ENCODE measurements at regions not wholly inside any gene's neighbourhood (a gene's known extent, or its start where the extent isn't known, plus 50 kb on each side); places are given as distances from the start of the nearest gene placed in this dataset.

GRCh38 chr20:58071991-58072390 is 156.5 kb downstream of the ANKRD60 start:
- no peak for TF ChIP-seq CTCF (IDR thresholded peaks at IDR 0.05)
- TF ChIP-seq POLR2A (IDR thresholded peaks at IDR 0.05), result no peak

Measured in uterus (tissue), 2 donors.